IMR-90 (cell line): ENCODE measurements at regions not wholly inside any gene's neighbourhood (a gene's known extent, or its start where the extent isn't known, plus 50 kb on each side); places are given as distances from the start of the nearest gene placed in this dataset.

Source experiments
- ATAC-seq: fragments of 200-7000 bp; cut with Tn5 transposase; 2 replicates; pipeline ENCODE4 v1.9.1; 2020; ENCODE audit warnings: low read depth, mild to moderate bottlenecking, moderate library complexity
- BruUV-seq: library from RNA; stranded (reverse); fragments of 400-500 nt; replicated peaks from 2 replicates; lab custom pipeline; 2021; lab: Mats Ljungman, UMichigan
- CTCF ChIA-PET: fragments of 300-600 bp; formaldehyde crosslinking; extraction: SDS; loops from one replicate; lab custom pipeline; 2021; ENCODE audit warnings: antibody characterized with exemption; lab: Yijun Ruan, JAX
- POLR2A ChIA-PET: fragments of 300-600 bp; sonication (Branson Sonifier 250); formaldehyde crosslinking; loops from one replicate; lab custom pipeline; 2022; ENCODE audit warnings: antibody characterized with exemption; ENCODE audit not compliant: unreplicated experiment; lab: Charles Lee
- DNase-seq: peaks from one replicate; pipeline ENCODE4 v3.0.0; 2013
- H2AFZ ChIP-seq: replicated peaks from 2 replicates; pipeline ENCODE3; 2013; ENCODE audit warnings: low read length, mild to moderate bottlenecking; ENCODE audit not compliant: poor library complexity
- H2AK5ac ChIP-seq: 2 replicates; pipeline ENCODE4 v1.6.1; 2013; ENCODE audit warnings: low read depth, low read length, inconsistent platforms
- H2AK9ac ChIP-seq: replicated peaks from 2 replicates; pipeline ENCODE3; 2013; ENCODE audit warnings: mild to moderate bottlenecking, low read depth, low read length, moderate library complexity; ENCODE audit not compliant: poor library complexity
- H2BK120ac ChIP-seq: 2 replicates; pipeline ENCODE4 v1.6.1; 2013; ENCODE audit warnings: low read depth, low read length, inconsistent platforms
- H2BK15ac ChIP-seq: 3 replicates; pipeline ENCODE4 v1.6.1; 2013; ENCODE audit warnings: low read depth, low read length, inconsistent platforms
- H2BK20ac ChIP-seq: 2 replicates; pipeline ENCODE4 v1.6.1; 2013; ENCODE audit warnings: low read depth, mild to moderate bottlenecking, inconsistent platforms, low read length, moderate library complexity
- H2BK5ac ChIP-seq: 2 replicates; pipeline ENCODE4 v1.6.1; 2013; ENCODE audit warnings: mild to moderate bottlenecking, low read depth, low read length, inconsistent platforms; ENCODE audit not compliant: poor library complexity, severe bottlenecking
- H3K14ac ChIP-seq: replicated peaks from 2 replicates; pipeline ENCODE4 v1.6.1; 2013; ENCODE audit warnings: low read depth, low read length, inconsistent platforms
- H3K18ac ChIP-seq: 2 replicates; pipeline ENCODE4 v1.6.1; 2013; ENCODE audit warnings: low read depth, low read length, control low read depth
- H3K23ac ChIP-seq: 2 replicates; pipeline ENCODE4 v1.6.1; 2013; ENCODE audit warnings: low read depth, low read length, inconsistent platforms
- H3K27ac ChIP-seq: 2 replicates; pipeline ENCODE4 v1.5.1; 2013; ENCODE audit warnings: mild to moderate bottlenecking, control low read depth, low read length; ENCODE audit not compliant: insufficient read depth
- H3K27me3 ChIP-seq: 2 replicates; pipeline ENCODE4 v1.6.1; 2013; ENCODE audit warnings: low read length; ENCODE audit not compliant: control insufficient read depth, insufficient read depth
- H3K36me3 ChIP-seq: 2 replicates; pipeline ENCODE4 v1.6.1; 2013; ENCODE audit warnings: low read length, mixed read lengths; ENCODE audit not compliant: control insufficient read depth, insufficient read depth
- H3K4ac ChIP-seq: 2 replicates; pipeline ENCODE4 v1.6.1; 2013; ENCODE audit warnings: low read depth, low read length, inconsistent platforms
- H3K4me1 ChIP-seq: 2 replicates; pipeline ENCODE4 v1.6.1; 2013; ENCODE audit warnings: low read length, mixed read lengths; ENCODE audit not compliant: control insufficient read depth, insufficient read depth
- H3K4me2 ChIP-seq: 2 replicates; pipeline ENCODE4 v1.6.1; 2013; ENCODE audit warnings: low read depth, mild to moderate bottlenecking, control low read depth, low read length, moderate library complexity
- H3K4me3 ChIP-seq: 2 replicates; pipeline ENCODE4 v1.5.1; 2013; ENCODE audit warnings: low read depth, mild to moderate bottlenecking, control low read depth, low read length, moderate library complexity; ENCODE audit not compliant: insufficient read depth
- H3K56ac ChIP-seq: 2 replicates; pipeline ENCODE4 v1.6.1; 2013; ENCODE audit warnings: low read length, inconsistent platforms; ENCODE audit not compliant: insufficient read depth; ENCODE audit errors: extremely low read depth
- H3K79me1 ChIP-seq, 2 experiments: 2 replicates each; pipeline ENCODE4 v1.6.1; 2013; ENCODE audit warnings: low read length in 2 of 2, inconsistent platforms in 1 of 2, low read depth in 1 of 2
- H3K9ac ChIP-seq: 2 replicates; pipeline ENCODE4 v1.6.1; 2013; ENCODE audit warnings: low read depth, low read length, control low read depth
- H3K9me1 ChIP-seq: 2 replicates; pipeline ENCODE4 v1.6.1; 2013; ENCODE audit warnings: low read length, inconsistent platforms; ENCODE audit not compliant: insufficient read depth
- H3K9me3 ChIP-seq: 2 replicates; pipeline ENCODE4 v1.6.1; 2013; ENCODE audit warnings: low read length; ENCODE audit not compliant: control insufficient read depth, insufficient read depth
- H4K20me1 ChIP-seq: 2 replicates; pipeline ENCODE4 v1.6.1; 2013; ENCODE audit warnings: low read length, inconsistent platforms; ENCODE audit not compliant: insufficient read depth
- H4K5ac ChIP-seq: 2 replicates; pipeline ENCODE4 v1.6.1; 2013; ENCODE audit warnings: mild to moderate bottlenecking, low read depth, low read length, control low read depth
- H4K8ac ChIP-seq, 2 experiments: 2 replicates each; pipeline ENCODE4 v1.6.1; 2013; ENCODE audit warnings: low read depth in 2 of 2, low read length in 2 of 2, control low read depth in 1 of 2, inconsistent platforms in 1 of 2
- H4K91ac ChIP-seq: 2 replicates; pipeline ENCODE4 v1.6.1; 2013; ENCODE audit warnings: low read depth, low read length, inconsistent platforms; ENCODE audit not compliant: insufficient read depth
- CEBPB ChIP-seq: IDR thresholded peaks from 2 replicates; pipeline ENCODE4 v1.6.1; 2012; ENCODE audit warnings: low read depth, low read length, improper control_type of control experiment
- MAFK ChIP-seq: IDR thresholded peaks from 2 replicates; pipeline ENCODE4 v1.6.1; 2012; ENCODE audit warnings: low read depth, low read length, improper control_type of control experiment
- WGBS, 2 experiments: methylation state at CpG; one replicate each; pipeline versions ENCODE4 v1.1.5 to v1.1.7; 2013; ENCODE audit warnings: missing lambda C conversion rate in 2 of 2; ENCODE audit not compliant: insufficient read length in 1 of 2; ENCODE audit errors: extremely low coverage in 2 of 2; 5-methylcytosine and 5-hydroxymethylcytosine counted together
- dilution Hi-C: fragments of 300-500 bp; cut with HindIII; formaldehyde crosslinking; loops from one replicate; pipeline ENCODE4 v1.14.3; 2018; ENCODE audit warnings: low sequenced_read_pairs; ENCODE audit not compliant: unreplicated experiment
- in situ Hi-C: fragments of 300-500 bp; cut with MboI; formaldehyde crosslinking; loops from 3 replicates; pipeline ENCODE4 v1.14.3; 2019; ENCODE audit warnings: low sequenced_read_pairs, inconsistent platforms, mixed read lengths
- intact Hi-C: fragments of 100-400 bp; cut with micrococcal nuclease; formaldehyde crosslinking; loops from 2 replicates; pipeline ENCODE4 v1.10.0; 2022

GRCh38 chr5:53302529-53302928 is 177.9 kb upstream of the FST start:
- no CpG with 5 or more reads among the region's 1 CpG for WGBS, 2 experiments
- H3K79me1 ChIP-seq = no peaks in the 10 kb centered on the region
- no peak overlapping the region for H2AK5ac ChIP-seq
- H3K4ac ChIP-seq = no peak overlapping the region
- dilution Hi-C loops (no loop called here), intact Hi-C loops (no loop called here), in situ Hi-C loops (no loop called here)
- DNase-seq = peak; percentile 38
- no peak overlapping the region for H3K18ac ChIP-seq
- no peak overlapping the region for H3K23ac ChIP-seq
- H2AFZ ChIP-seq = no peak overlapping the region
- H3K4me1 ChIP-seq = peaks cover 3% of the 10 kb centered on the region
- H3K36me3 ChIP-seq = no peaks in the 10 kb centered on the region
- peak; percentile 75 for ATAC-seq
- BruUV-seq = no TSS peak
- peaks cover 6% of the 10 kb centered on the region for H3K27me3 ChIP-seq
- POLR2A ChIA-PET = no interaction called here
- no peak overlapping the region for H3K9ac ChIP-seq
- H4K5ac ChIP-seq = no peak overlapping the region
- no peaks in the 10 kb centered on the region for H4K20me1 ChIP-seq
- no peaks in the 10 kb centered on the region for H3K9me1 ChIP-seq
- no peak overlapping the region for H2BK120ac ChIP-seq
- H2BK5ac ChIP-seq = no peak overlapping the region
- H3K56ac ChIP-seq = no peak overlapping the region
- no peak overlapping the region for H3K4me3 ChIP-seq
- CTCF ChIA-PET = interaction anchor here (0.6 kb wide), 1 partner anchor 44 kb away, joined by 3 read pairs; no protein-coding TSS in a partner anchor
- H4K91ac ChIP-seq = no peak overlapping the region
- peak; percentile 60 for TF ChIP-seq CEBPB
- TF ChIP-seq MAFK = no peak
- no peak overlapping the region for H3K27ac ChIP-seq
- no peak overlapping the region for H2AK9ac ChIP-seq
- H4K8ac ChIP-seq = no peak overlapping the region
- H2BK20ac ChIP-seq = no peak overlapping the region
- H3K14ac ChIP-seq = no peak overlapping the region
- no peak overlapping the region for H3K4me2 ChIP-seq
- no peaks in the 10 kb centered on the region for H3K9me3 ChIP-seq
- no peak overlapping the region for H2BK15ac ChIP-seq
